Stomach smooth muscle (tissue), 2 donors: ENCODE measurements at regions not wholly inside any gene's neighbourhood (a gene's known extent, or its start where the extent isn't known, plus 50 kb on each side); places are given as distances from the start of the nearest gene placed in this dataset.
"Not testable (repeated sequence)": the region's sequence is repeated elsewhere in the genome, so short reads cannot be mapped to it uniquely, and the experiment has no call there.

Experiments
- H3K27ac ChIP-seq: one replicate; pipeline ENCODE4 v1.7.0; 2013; ENCODE audit warnings: mild to moderate bottlenecking, low read length, inconsistent platforms
- H3K27me3 ChIP-seq, 2 donors: one replicate each; pipeline ENCODE4 v1.7.0; 2013; ENCODE audit warnings: low read length in 2 of 2; ENCODE audit not compliant: insufficient read depth in 2 of 2, control insufficient read depth in 1 of 2
- H3K36me3 ChIP-seq, 2 donors: one replicate each; pipeline ENCODE4 v1.7.0; 2013; ENCODE audit warnings: low read length in 2 of 2; ENCODE audit not compliant: control insufficient read depth in 2 of 2, insufficient read depth in 2 of 2
- H3K4me1 ChIP-seq: one replicate; pipeline ENCODE4 v1.7.0; 2013; ENCODE audit warnings: low read length; ENCODE audit not compliant: control insufficient read depth, insufficient read depth
- H3K4me3 ChIP-seq, 2 donors: one replicate each; pipeline ENCODE4 v1.7.0; 2013; ENCODE audit warnings: low read length in 2 of 2
- H3K9ac ChIP-seq, 2 donors: one replicate each; pipeline ENCODE4 v1.7.0; 2013; ENCODE audit warnings: low read length in 2 of 2, mild to moderate bottlenecking in 1 of 2
- H3K9me3 ChIP-seq, 2 donors: one replicate each; pipeline ENCODE4 v1.7.0; 2013; ENCODE audit warnings: low read length in 2 of 2; ENCODE audit not compliant: control insufficient read depth in 2 of 2
- donor health status: healthy.
- donor health status: Pancreatic carcinoma.

GRCh38 chr5:1982561-1982960, 99.8 kb upstream of the IRX4 start:
- H3K4me1 ChIP-seq, H3K9me3 ChIP-seq, H3K27me3 ChIP-seq, H3K36me3 ChIP-seq, H3K4me3 ChIP-seq, H3K9ac ChIP-seq, H3K27ac ChIP-seq: not testable (repeated sequence)

- Histone ChIP-seq H3K9me3 (peaks cover 2% of the 10 kb centered on the region in 2 donors), H3K36me3 (no peaks in the 10 kb centered on the region)
Measured at GRCh38 chr5:1975898-1976765, 93.4 kb upstream of the IRX4 start.

GRCh38 chr5:1975406-1975715, 92.6 kb upstream of the IRX4 start:
- Histone ChIP-seq H3K9me3 (peaks cover 2% of the 10 kb centered on the region in 2 donors), H3K9ac (no peak overlapping the region), H3K27ac (no peak overlapping the region), H3K36me3 (no peaks in the 10 kb centered on the region), H3K27me3 (no peaks in the 10 kb centered on the region), H3K4me3 (no peak overlapping the region), H3K4me1 (no peaks in the 10 kb centered on the region)

More at GRCh38 chr5:1975898-1976765, 93.4 kb upstream of the IRX4 start:
- Histone ChIP-seq H3K27me3 (no peaks in the 10 kb centered on the region), H3K4me3 (no peak overlapping the region), H3K4me1 (no peaks in the 10 kb centered on the region), H3K9ac (no peak overlapping the region), H3K27ac (no peak overlapping the region)

GRCh38 chr5:1974501-1975405, 92.0 kb upstream of the IRX4 start:
- Histone ChIP-seq H3K4me3 (no peak overlapping the region), H3K9me3 (peaks cover 2% of the 10 kb centered on the region in 2 donors), H3K36me3 (no peaks in the 10 kb centered on the region), H3K9ac (no peak overlapping the region), H3K27me3 (no peaks in the 10 kb centered on the region), H3K4me1 (no peaks in the 10 kb centered on the region), H3K27ac (no peak overlapping the region)

GRCh38 chr5:1974081-1974480, 91.4 kb upstream of the IRX4 start:
- Histone ChIP-seq H3K27ac (no peak overlapping the region), H3K9me3 (peaks cover 2% of the 10 kb centered on the region in 2 donors), H3K9ac (no peak overlapping the region), H3K4me3 (no peak overlapping the region), H3K36me3 (no peaks in the 10 kb centered on the region), H3K27me3 (no peaks in the 10 kb centered on the region), H3K4me1 (no peaks in the 10 kb centered on the region)

GRCh38 chr5:1973391-1974013, 90.8 kb upstream of the IRX4 start:
- Histone ChIP-seq H3K27ac (no peak overlapping the region), H3K9ac (no peak overlapping the region), H3K4me3 (no peak overlapping the region)

GRCh38 chr5:1971944-1972343, 89.2 kb upstream of the IRX4 start:
- H3K27me3 ChIP-seq = no peaks in the 10 kb centered on the region
- peaks cover 0 to 2% of the 10 kb centered on the region in 2 donors for H3K9me3 ChIP-seq
- H3K36me3 ChIP-seq = no peaks in the 10 kb centered on the region
- no peaks in the 10 kb centered on the region for H3K4me1 ChIP-seq
- H3K4me3 ChIP-seq = no peak overlapping the region
- no peak overlapping the region for H3K9ac ChIP-seq
- no peak overlapping the region for H3K27ac ChIP-seq

More at GRCh38 chr5:1973391-1974013, 90.8 kb upstream of the IRX4 start:
- no peaks in the 10 kb centered on the region for H3K27me3 ChIP-seq
- no peaks in the 10 kb centered on the region for H3K4me1 ChIP-seq
- H3K36me3 ChIP-seq = no peaks in the 10 kb centered on the region
- H3K9me3 ChIP-seq = peaks cover 2% of the 10 kb centered on the region in 2 donors

- no peak overlapping the region for H3K4me3 ChIP-seq
- no peaks in the 10 kb centered on the region for H3K27me3 ChIP-seq
- no peaks in the 10 kb centered on the region for H3K9me3 ChIP-seq
- H3K27ac ChIP-seq = no peak overlapping the region
- H3K4me1 ChIP-seq = no peaks in the 10 kb centered on the region
- H3K36me3 ChIP-seq = no peaks in the 10 kb centered on the region
- no peak overlapping the region for H3K9ac ChIP-seq
Measured at GRCh38 chr5:1967736-1968135, 85.0 kb upstream of the IRX4 start.

- H3K4me3 ChIP-seq = no peak overlapping the region
- no peaks in the 10 kb centered on the region for H3K4me1 ChIP-seq
- no peak overlapping the region for H3K9ac ChIP-seq
- no peaks in the 10 kb centered on the region for H3K9me3 ChIP-seq
- H3K36me3 ChIP-seq = no peaks in the 10 kb centered on the region
- H3K27ac ChIP-seq = no peak overlapping the region
- no peaks in the 10 kb centered on the region for H3K27me3 ChIP-seq
Measured at GRCh38 chr5:1966461-1966860, 83.7 kb upstream of the IRX4 start.

GRCh38 chr5:1965925-1966324, 83.2 kb upstream of the IRX4 start:
- H3K9ac ChIP-seq = no peak overlapping the region

More at GRCh38 chr5:1965925-1966324, 83.2 kb upstream of the IRX4 start:
- H3K4me3 ChIP-seq = no peak overlapping the region
- no peaks in the 10 kb centered on the region for H3K36me3 ChIP-seq
- peaks cover 0 to 2% of the 10 kb centered on the region in 2 donors for H3K27me3 ChIP-seq
- H3K9me3 ChIP-seq = no peaks in the 10 kb centered on the region
- no peaks in the 10 kb centered on the region for H3K4me1 ChIP-seq
- H3K27ac ChIP-seq = no peak overlapping the region
